Astrocyte of the cerebellum (primary cell): ENCODE measurements at regions not wholly inside any gene's neighbourhood (a gene's known extent, or its start where the extent isn't known, plus 50 kb on each side); places are given as distances from the start of the nearest gene placed in this dataset.

Source experiments
- DNase-seq: peaks from one replicate; pipeline ENCODE4 v3.0.0-alpha.2; 2011; ENCODE audit warnings: low read depth
- H3K4me3 ChIP-seq: 2 replicates; pipeline ENCODE4 v1.5.1; 2011; ENCODE audit warnings: mild to moderate bottlenecking, low read depth, low read length, moderate library complexity
- CTCF ChIP-seq: IDR thresholded peaks from 2 replicates; pipeline ENCODE4 v1.5.1; 2012; ENCODE audit warnings: low read length, low read depth, moderate library complexity, mild to moderate bottlenecking; ENCODE audit errors: missing control alignments
- in situ Hi-C: cut with HindIII; loops from 2 replicates; pipeline ENCODE4 v1.10.0; 2017; ENCODE audit warnings: low sequenced_read_pairs

- DNase-seq: no peak
- in situ Hi-C loops: no loop called here
- H3K4me3 ChIP-seq: peak overlapping the region; percentile 4
- TF ChIP-seq CTCF: no peak
Observed at GRCh38 chr13:99863789-99864626, 107.6 kb downstream of the ZIC5 start.

GRCh38 chr13:99862244-99862643, 109.3 kb downstream of the ZIC5 start:
- no peak overlapping the region for H3K4me3 ChIP-seq
- no peak for DNase-seq
- no peak for TF ChIP-seq CTCF
- in situ Hi-C loops: no loop called here

- no peak for TF ChIP-seq CTCF
- no peak overlapping the region for H3K4me3 ChIP-seq
- in situ Hi-C loops: no loop called here
- DNase-seq: no peak
Observed at GRCh38 chr13:99861771-99862170, 109.8 kb downstream of the ZIC5 start.

- H3K4me3 ChIP-seq: no peak overlapping the region
- no peak for TF ChIP-seq CTCF
- in situ Hi-C loops: no loop called here
- DNase-seq: no peak
Observed at GRCh38 chr13:99860745-99861144, 110.8 kb downstream of the ZIC5 start.

GRCh38 chr13:99859178-99860177, 112.1 kb downstream of the ZIC5 start:
- no peak for TF ChIP-seq CTCF
- no peak overlapping the region for H3K4me3 ChIP-seq
- in situ Hi-C loops: no loop called here
- no peak for DNase-seq

GRCh38 chr13:99857738-99858137, 113.8 kb downstream of the ZIC5 start:
- no peak for DNase-seq
- no peak for TF ChIP-seq CTCF
- in situ Hi-C loops: no loop called here
- no peak overlapping the region for H3K4me3 ChIP-seq
